Stimulated activated CD4-positive, alpha-beta T cell treated with anti-CD3 and anti-CD28 coated beads, Interleukin-12 subunit alpha, Interleukin-12 subunit beta, amount 100 ng/mL, for 48 hours (primary cell): ENCODE measurements at regions not wholly inside any gene's neighbourhood (a gene's known extent, or its start where the extent isn't known, plus 50 kb on each side); places are given as distances from the start of the nearest gene placed in this dataset.
"Not testable (repeated sequence)": the region's sequence is repeated elsewhere in the genome, so short reads cannot be mapped to it uniquely, and the experiment has no call there.

ENCODE experiments used
- DNase-seq, 3 donors: peaks; one replicate each; pipeline ENCODE4 v3.0.0-alpha.2; 2020; ENCODE audit warnings: low read depth in 2 of 3, low spot score in 1 of 3

GRCh38 chr3:189375532-189375931, 203.8 kb downstream of the TPRG1 start:
- no peak for DNase-seq

DNA sequence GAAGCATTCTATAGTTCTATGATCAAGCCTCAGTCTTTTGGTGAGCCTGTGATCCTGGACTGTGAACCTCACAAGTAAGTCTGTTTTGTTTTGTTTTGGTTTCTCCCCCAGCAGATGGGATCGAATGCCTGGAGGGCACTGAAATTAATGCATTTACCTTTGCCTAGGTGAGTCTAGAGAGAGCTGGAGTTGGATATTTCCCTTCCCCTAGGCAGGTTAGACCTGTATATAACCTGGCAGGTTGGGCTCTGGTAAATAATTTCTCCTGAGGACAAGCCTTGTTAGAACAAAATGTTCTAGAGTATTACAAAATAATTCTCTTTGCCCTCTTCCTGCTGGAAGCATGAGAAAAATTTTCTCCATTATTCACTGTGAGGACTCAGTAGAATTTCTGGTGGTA, 211.9 kb downstream of the TPRG1 start:
- DNase-seq, result no peak

GRCh38 chr3:189385880-189386279, 214.1 kb downstream of the TPRG1 start:
- DNase-seq, result not testable (repeated sequence)

DNA sequence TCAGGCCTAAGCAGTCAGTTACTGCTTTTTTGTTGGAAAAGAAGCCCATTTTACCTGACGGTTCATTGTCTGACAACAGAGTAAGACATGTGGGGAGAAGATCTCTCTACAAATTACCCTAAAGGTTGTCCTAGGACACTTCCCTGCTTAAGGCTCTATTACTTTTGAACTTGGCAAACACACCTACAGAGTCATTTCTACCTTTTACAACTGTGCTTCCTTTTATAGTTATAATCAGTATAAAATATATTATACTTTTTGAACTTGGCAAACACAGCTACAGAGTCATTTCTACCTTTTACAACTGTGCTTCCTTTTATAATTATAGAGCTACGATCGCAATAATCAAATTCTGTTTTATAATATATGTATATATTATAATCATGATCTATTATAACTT, 215.0 kb downstream of the TPRG1 start:
- no peak for DNase-seq

- no peak for DNase-seq
Observed at GRCh38 chr3:189389346-189389745, 217.6 kb downstream of the TPRG1 start.

- DNase-seq, result no peak
Observed at GRCh38 chr3:189393598-189393997, 221.8 kb downstream of the TPRG1 start.

- DNase-seq, result no peak
Observed at GRCh38 chr3:189394599-189395121, 222.9 kb downstream of the TPRG1 start.

DNA sequence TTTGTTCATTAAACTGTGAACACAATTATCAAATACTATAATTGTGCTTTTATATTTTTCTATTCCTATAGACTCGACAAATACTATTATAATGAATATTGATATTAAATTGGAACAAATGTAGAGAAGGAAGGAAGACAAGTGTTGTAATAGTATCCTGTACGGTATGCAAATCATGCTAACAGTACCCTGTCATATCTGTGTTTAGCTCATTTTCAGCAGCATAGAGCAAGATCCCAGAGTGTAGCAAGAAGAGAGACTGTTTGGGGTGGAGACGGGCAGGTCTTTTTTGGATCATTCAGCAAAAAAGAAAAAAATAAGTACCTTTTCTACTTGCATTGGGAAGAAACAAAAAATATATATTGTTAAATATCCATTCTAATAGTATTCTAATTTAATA, 224.1 kb downstream of the TPRG1 start:
- DNase-seq, result no peak

GRCh38 chr3:189398656-189399055, 226.9 kb downstream of the TPRG1 start:
- DNase-seq, result no peak

DNA sequence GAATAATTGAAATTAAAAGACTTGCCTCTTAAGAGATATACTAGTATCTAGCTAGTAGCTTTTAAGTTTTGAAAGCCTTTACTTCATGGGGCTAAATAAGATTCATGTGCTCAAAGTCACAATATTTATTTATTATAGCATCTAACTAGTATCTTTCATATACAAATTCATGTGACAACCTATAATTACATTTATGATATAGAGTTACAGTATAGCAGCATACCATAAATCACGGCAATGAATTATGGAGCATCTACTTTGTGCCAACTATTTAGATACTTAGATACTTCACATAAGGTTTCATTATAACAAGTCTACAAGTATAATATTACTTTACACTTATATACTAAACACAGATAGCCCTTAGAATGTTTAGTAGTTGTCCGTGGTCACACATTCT, 229.4 kb downstream of the TPRG1 start:
- no peak for DNase-seq

DNA sequence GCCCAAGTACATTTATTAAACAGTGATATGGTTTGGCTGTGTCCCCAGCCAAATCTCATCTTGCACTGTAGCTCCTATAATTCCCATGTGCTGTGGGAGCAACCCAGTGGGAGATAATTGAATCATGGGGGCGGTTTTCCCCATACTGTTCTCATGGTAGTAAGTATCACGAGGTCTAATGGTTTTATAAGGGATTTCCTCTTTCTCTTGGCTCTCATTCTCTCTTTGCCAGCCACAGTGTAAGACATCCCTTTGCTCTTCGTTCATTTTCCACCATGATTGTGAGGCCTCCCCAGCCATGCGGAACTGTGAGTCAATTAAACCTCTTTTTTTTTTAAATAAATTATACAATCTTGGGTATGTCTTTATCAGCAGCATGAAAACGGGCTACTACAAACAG, 228.0 kb upstream of the TP63 start:
- DNase-seq, result no peak

- DNase-seq, result no peak
Observed at GRCh38 chr3:189404024-189404423, 227.2 kb upstream of the TP63 start.

- DNase-seq, result no peak
Observed at GRCh38 chr3:189404797-189405484, 226.2 kb upstream of the TP63 start.

DNA sequence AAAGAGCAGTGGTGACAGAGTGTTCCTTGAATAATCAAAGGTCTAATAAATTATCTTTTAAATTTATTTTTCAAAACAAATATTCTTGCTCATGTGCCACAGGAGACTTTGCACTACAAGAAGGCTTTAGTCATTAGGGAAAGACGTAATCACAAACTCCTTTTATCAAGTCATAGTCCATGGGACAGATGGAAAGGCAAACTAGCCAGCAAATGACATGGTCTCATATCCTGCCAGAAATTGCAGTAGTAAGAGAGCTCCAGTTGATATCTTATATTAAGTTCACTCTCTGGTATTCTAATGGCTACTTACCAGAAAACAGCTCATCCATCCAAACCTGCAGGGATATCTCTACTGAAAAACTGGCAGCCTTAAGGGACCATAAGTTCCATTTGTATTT, 225.0 kb upstream of the TP63 start:
- no peak for DNase-seq

DNA sequence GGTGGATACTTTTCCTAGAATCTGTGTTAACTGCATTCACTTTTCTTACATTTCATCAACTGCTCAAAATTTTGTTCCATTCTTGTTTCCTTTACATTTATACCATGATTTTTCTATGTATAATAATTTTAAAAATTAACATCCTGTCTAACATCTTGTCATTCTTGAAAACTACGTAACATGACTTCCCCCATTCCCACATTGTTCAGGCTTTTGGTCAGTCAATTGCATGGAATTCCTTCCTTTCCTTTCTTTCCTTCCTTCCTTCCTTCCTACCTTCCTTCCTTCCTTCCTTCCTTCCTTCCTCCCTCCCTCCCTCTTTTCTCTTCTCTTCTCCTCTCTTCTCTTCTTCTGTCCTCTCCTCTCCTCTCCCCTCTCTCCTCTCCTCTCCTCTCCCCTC, 220.7 kb upstream of the TP63 start:
- no peak for DNase-seq

- no peak for DNase-seq
Observed at GRCh38 chr3:189419038-189419437, 212.2 kb upstream of the TP63 start.

GRCh38 chr3:189419683-189420082, 211.5 kb upstream of the TP63 start:
- no peak for DNase-seq

DNA sequence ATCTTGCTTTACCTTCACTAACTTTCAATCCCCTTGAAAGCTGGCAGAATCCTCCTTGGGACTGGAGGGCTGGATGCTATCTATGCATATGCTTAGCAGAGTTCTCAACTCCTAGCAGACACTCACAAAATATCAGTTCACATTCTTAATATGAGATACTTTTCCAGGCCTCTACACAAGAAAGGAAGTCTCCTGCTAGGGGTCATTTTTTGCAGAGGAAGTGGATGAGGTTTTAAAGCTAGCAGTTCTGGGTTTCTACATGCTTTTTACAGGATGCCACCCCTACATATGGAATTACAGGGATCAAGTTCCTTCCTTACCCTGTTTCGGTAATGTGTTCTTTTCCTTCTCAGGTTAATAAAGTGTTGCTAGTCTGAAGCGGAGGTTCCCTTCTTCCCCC, 206.3 kb upstream of the TP63 start:
- no peak for DNase-seq

- no peak for DNase-seq
Observed at GRCh38 chr3:189429019-189429418, 202.2 kb upstream of the TP63 start.

GRCh38 chr3:189430166-189430565, 201.0 kb upstream of the TP63 start:
- DNase-seq, result no peak

DNA sequence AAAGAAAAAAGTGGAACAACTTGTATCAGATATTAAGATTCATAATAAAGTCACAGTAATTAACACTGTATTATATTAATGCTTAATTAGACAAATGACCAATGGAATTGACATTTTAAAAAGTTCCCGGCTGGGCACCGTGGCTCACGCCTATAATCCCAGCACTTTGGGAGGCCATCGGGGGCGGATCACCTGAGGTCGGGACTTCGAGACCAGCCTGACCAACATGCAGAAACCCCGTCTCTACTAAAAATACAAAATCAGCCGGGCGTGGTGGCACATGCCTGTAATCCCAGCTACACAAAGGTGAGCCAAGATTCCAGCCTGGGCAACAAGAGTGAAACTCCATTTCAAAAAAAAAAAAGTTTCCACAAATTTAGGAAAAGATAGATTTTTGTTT, 188.9 kb upstream of the TP63 start:
- not testable (repeated sequence) for DNase-seq

GRCh38 chr3:189446959-189447560, 184.1 kb upstream of the TP63 start:
- no peak for DNase-seq

DNA sequence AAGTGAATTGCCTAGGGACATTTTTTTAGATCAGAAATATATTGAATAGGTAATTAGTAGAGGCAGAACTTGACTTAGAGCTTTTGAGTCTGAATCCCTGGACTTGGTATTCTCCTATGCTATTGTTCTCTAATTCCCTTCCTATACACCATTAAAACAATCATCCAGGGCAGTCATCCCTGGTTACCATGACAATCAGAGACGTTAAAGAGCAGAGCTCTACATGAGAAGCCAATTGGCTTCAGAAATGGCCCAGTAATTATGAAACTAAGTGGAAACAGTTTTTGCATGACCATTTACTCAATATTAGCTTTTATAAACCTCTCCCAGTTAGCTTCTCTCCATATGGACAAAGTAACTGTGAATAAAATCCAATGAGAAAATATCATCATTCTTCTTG, 182.1 kb upstream of the TP63 start:
- DNase-seq, result no peak
